NCI-H2227 treated with DMSO at 0.1 percent for 48 hours (cell line): ENCODE measurements at regions not wholly inside any gene's neighbourhood (a gene's known extent, or its start where the extent isn't known, plus 50 kb on each side); places are given as distances from the start of the nearest gene placed in this dataset.
A peak's percentile ranks its signal among the peaks of the same experiment; 100 is the strongest.

Experiments
- DNase-seq: peaks from one replicate; lab custom pipeline; 2025; lab: John Stamatoyannopoulos, UW

- DNase-seq, result no peak
Observed at GRCh38 chr15:92565351-92566125, 90.0 kb downstream of the FAM174B start.

- no peak for DNase-seq
Observed at GRCh38 chr15:92561754-92562153, 93.8 kb downstream of the FAM174B start.

GRCh38 chr15:92553317-92553716 is 102.3 kb downstream of the FAM174B start:
- no peak for DNase-seq

GRCh38 chr15:92545996-92546395 is 109.6 kb downstream of the FAM174B start:
- no peak for DNase-seq

GRCh38 chr15:92541291-92542200 is 114.0 kb downstream of the FAM174B start:
- no peak for DNase-seq

- no peak for DNase-seq
Observed at GRCh38 chr15:92538115-92538514, 117.5 kb downstream of the FAM174B start.

GRCh38 chr15:92533298-92533697 is 122.3 kb downstream of the FAM174B start:
- no peak for DNase-seq

- DNase-seq, result no peak
Observed at GRCh38 chr15:92531406-92531805, 124.2 kb downstream of the FAM174B start.

GRCh38 chr15:92528736-92529135 is 126.8 kb downstream of the FAM174B start:
- DNase-seq, result no peak

GRCh38 chr15:92527197-92527596 is 128.4 kb downstream of the FAM174B start:
- no peak for DNase-seq

GRCh38 chr15:92525758-92526245 is 129.8 kb downstream of the FAM174B start:
- DNase-seq, result no peak

GRCh38 chr15:92524874-92525565 is 130.6 kb downstream of the FAM174B start:
- no peak for DNase-seq

- no peak for DNase-seq
Observed at GRCh38 chr15:92524161-92524560, 130.5 kb downstream of the ST8SIA2 start.

GRCh38 chr15:92523176-92523575 is 129.5 kb downstream of the ST8SIA2 start:
- no peak for DNase-seq

- DNase-seq, result peak; percentile 10
Observed at GRCh38 chr15:92521624-92522008, 127.9 kb downstream of the ST8SIA2 start.

GRCh38 chr15:92520914-92521623 is 127.4 kb downstream of the ST8SIA2 start:
- DNase-seq, result no peak

- no peak for DNase-seq
Observed at GRCh38 chr15:92519709-92520108, 126.0 kb downstream of the ST8SIA2 start.
